ENCODE measurements at regions not wholly inside any gene's neighbourhood (a gene's known extent, or its start where the extent isn't known, plus 50 kb on each side); places are given as distances from the start of the nearest gene placed in this dataset.

DNA sequence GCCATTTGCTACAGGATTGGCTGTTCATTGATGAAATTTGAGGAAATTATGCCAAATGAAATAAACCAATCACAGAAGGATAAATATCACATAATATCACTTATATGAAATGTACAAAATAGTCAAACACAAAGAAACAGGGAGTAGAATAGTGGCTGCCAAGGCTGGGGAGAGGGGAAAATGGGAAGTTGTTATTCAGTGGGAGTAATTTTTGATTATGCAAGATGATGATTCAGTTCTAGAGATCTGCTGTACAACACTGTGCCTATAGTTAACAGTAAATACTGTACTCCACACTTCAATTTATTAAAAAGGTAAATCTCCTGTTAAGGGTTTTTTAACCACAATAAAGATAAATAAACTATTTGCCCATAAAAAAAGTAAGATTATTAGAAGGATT, 101.1 kb downstream of the TMA16 start:
- TF ChIP-seq, protein P1, sequence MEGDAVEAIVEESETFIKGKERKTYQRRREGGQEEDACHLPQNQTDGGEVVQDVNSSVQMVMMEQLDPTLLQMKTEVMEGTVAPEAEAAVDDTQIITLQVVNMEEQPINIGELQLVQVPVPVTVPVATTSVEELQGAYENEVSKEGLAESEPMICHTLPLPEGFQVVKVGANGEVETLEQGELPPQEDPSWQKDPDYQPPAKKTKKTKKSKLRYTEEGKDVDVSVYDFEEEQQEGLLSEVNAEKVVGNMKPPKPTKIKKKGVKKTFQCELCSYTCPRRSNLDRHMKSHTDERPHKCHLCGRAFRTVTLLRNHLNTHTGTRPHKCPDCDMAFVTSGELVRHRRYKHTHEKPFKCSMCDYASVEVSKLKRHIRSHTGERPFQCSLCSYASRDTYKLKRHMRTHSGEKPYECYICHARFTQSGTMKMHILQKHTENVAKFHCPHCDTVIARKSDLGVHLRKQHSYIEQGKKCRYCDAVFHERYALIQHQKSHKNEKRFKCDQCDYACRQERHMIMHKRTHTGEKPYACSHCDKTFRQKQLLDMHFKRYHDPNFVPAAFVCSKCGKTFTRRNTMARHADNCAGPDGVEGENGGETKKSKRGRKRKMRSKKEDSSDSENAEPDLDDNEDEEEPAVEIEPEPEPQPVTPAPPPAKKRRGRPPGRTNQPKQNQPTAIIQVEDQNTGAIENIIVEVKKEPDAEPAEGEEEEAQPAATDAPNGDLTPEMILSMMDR (IDR thresholded peaks at IDR 0.05): no peak
- TF ChIP-seq EZH2phosphoT487 (IDR thresholded peaks at IDR 0.05): no peak
- no peak for TF ChIP-seq EZH2 (IDR thresholded peaks at IDR 0.05)
